HepG2 (cell line): ENCODE measurements at regions not wholly inside any gene's neighbourhood (a gene's known extent, or its start where the extent isn't known, plus 50 kb on each side); places are given as distances from the start of the nearest gene placed in this dataset.

ENCODE experiments used
- ATAC-seq: fragments of 200-7000 bp; cut with Tn5 transposase; 3 replicates; pipeline ENCODE4 v1.9.1; 2020; ENCODE audit warnings: mild to moderate bottlenecking, moderate library complexity
- BruUV-seq: library from RNA; stranded (reverse); fragments of 400-500 nt; replicated peaks from 2 replicates; lab custom pipeline; 2021; lab: Mats Ljungman, UMichigan
- CTCF ChIA-PET: fragments of 300-600 bp; formaldehyde crosslinking; extraction: SDS; loops from one replicate; lab custom pipeline; 2021; ENCODE audit warnings: low total read pairs, inconsistent platforms, low intra/inter-chr PET ratio; lab: Yijun Ruan, JAX
- POLR2A ChIA-PET: fragments of 350-600 bp; sonication (Branson Sonifier 250); formaldehyde crosslinking; loops from one replicate; lab custom pipeline; 2020; ENCODE audit warnings: antibody characterized with exemption, inconsistent platforms; lab: Yijun Ruan, JAX
- DNase-seq: peaks from one replicate; pipeline ENCODE4 v3.0.0-alpha.2; 2015; ENCODE audit warnings: low spot score
- FAIRE-seq: peaks from 3 replicates; lab custom pipeline; 2011; peaks lifted over from hg19 to GRCh38; lab: Jason Lieb, UNC
- H2AFZ ChIP-seq: one replicate; pipeline ENCODE4 v1.6.1; 2011; ENCODE audit warnings: low read length, inconsistent platforms
- H3K27ac ChIP-seq: fragments of 300-600 bp; 3 replicates; pipeline ENCODE4 v1.8.0; 2011; ENCODE audit warnings: mixed run types, mild to moderate bottlenecking, mixed read lengths, low read length, inconsistent platforms; ENCODE audit not compliant: insufficient read depth; ENCODE audit errors: extremely low read length
- H3K27me3 ChIP-seq, 2 experiments: fragments of 200-600 bp in 1 of 2; 2 replicates in 1 of 2; 3 replicates in 1 of 2; pipeline versions ENCODE4 v1.6.0 to v1.8.0; 2011; ENCODE audit warnings: low read length in 2 of 2, mild to moderate bottlenecking in 2 of 2, moderate library complexity in 2 of 2, inconsistent platforms in 1 of 2; ENCODE audit not compliant: insufficient read depth in 2 of 2, control insufficient read depth in 1 of 2
- H3K36me3 ChIP-seq, 2 experiments: fragments of 200-600 bp in 1 of 2; replicated peaks in 1 of 2; 2 replicates in 1 of 2; 3 replicates in 1 of 2; pipeline versions ENCODE4 v1.5.1 to v1.8.0; 2011; ENCODE audit warnings: low read length in 2 of 2, inconsistent platforms in 1 of 2; ENCODE audit not compliant: insufficient read depth in 2 of 2, control insufficient read depth in 1 of 2
- H3K4me1 ChIP-seq: 2 replicates; pipeline ENCODE4 v1.5.1; 2012; ENCODE audit warnings: low read length, inconsistent platforms; ENCODE audit not compliant: insufficient read depth
- H3K4me2 ChIP-seq: 2 replicates; pipeline ENCODE4 v1.6.0; 2011; ENCODE audit warnings: low read depth, low read length, inconsistent platforms
- H3K4me3 ChIP-seq, 3 experiments: fragments of 200-600 bp in 1 of 3; sonication (generic), shearing (Covaris generic) in 1 of 3; replicated peaks in 1 of 3; 2 replicates each; pipeline ENCODE4 v1.5.1; 2011 to 2016; ENCODE audit warnings: low read length in 3 of 3, inconsistent platforms in 2 of 3, low read depth in 2 of 3, mild to moderate bottlenecking in 2 of 3, control low read depth in 1 of 3, mixed read lengths in 1 of 3; ENCODE audit not compliant: insufficient read depth in 1 of 3
- H3K79me2 ChIP-seq: one replicate; pipeline ENCODE4 v1.6.1; 2011; ENCODE audit warnings: low read length, inconsistent platforms; ENCODE audit not compliant: insufficient read depth
- H3K9ac ChIP-seq: 2 replicates; pipeline ENCODE4 v1.6.0; 2011; ENCODE audit warnings: mild to moderate bottlenecking, low read depth, low read length, inconsistent platforms; ENCODE audit not compliant: insufficient read depth
- H3K9me3 ChIP-seq: 2 replicates; pipeline ENCODE4 v1.5.1; 2012; ENCODE audit warnings: mild to moderate bottlenecking, low read length
- H4K20me1 ChIP-seq: 2 replicates; pipeline ENCODE4 v1.6.0; 2011; ENCODE audit warnings: inconsistent platforms, mild to moderate bottlenecking, low read length, moderate library complexity; ENCODE audit not compliant: insufficient read depth
- ATF7-NPFF ChIP-seq: sonication (generic); formaldehyde crosslinking; IDR thresholded peaks from 2 replicates; pipeline ENCODE4 v1.8.1; 2023; ENCODE audit warnings: mild to moderate bottlenecking, low read depth, missing genetic modification reagents, moderate library complexity
- FUBP1 ChIP-seq: sonication (generic); formaldehyde crosslinking; IDR thresholded peaks from 2 replicates; pipeline ENCODE4 v1.5.1; 2020; ENCODE audit warnings: missing genetic modification reagents, mild to moderate bottlenecking, borderline replicate concordance
- HDAC2 ChIP-seq: sonication (generic); formaldehyde crosslinking; IDR thresholded peaks from 2 replicates; pipeline ENCODE4 v1.4.0; 2020; ENCODE audit warnings: missing genetic modification reagents
- KLF13 ChIP-seq: sonication (generic); formaldehyde crosslinking; IDR thresholded peaks from 2 replicates; pipeline ENCODE4 v1.4.0; 2020; ENCODE audit warnings: mild to moderate bottlenecking, missing genetic modification reagents
- MTF1 ChIP-seq: sonication (generic); formaldehyde crosslinking; IDR thresholded peaks from 2 replicates; pipeline ENCODE4 v1.5.0; 2020; ENCODE audit warnings: missing genetic modification reagents
- MYPOP ChIP-seq: sonication (generic); formaldehyde crosslinking; IDR thresholded peaks from 2 replicates; pipeline ENCODE4 v1.8.1; 2023; ENCODE audit warnings: mild to moderate bottlenecking, moderate library complexity, missing genetic modification reagents
- PAF1 ChIP-seq: IDR thresholded peaks from 2 replicates; pipeline ENCODE4 v1.6.1; 2016; ENCODE audit warnings: missing genetic modification reagents, missing compliant biosample characterization
- RCOR2 ChIP-seq: IDR thresholded peaks from 2 replicates; pipeline ENCODE4 v1.6.1; 2016; ENCODE audit warnings: missing biosample characterization, missing genetic modification reagents
- REPIN1 ChIP-seq: sonication (generic); formaldehyde crosslinking; IDR thresholded peaks from 2 replicates; pipeline ENCODE4 v1.8.0; 2022; ENCODE audit warnings: missing genetic modification reagents, low read depth, mild to moderate bottlenecking, borderline replicate concordance
- RFXAP ChIP-seq: sonication (generic); formaldehyde crosslinking; IDR thresholded peaks from 2 replicates; pipeline ENCODE4 v1.4.0; 2020; ENCODE audit warnings: missing genetic modification reagents, borderline replicate concordance
- RXRA ChIP-seq: sonication (generic); formaldehyde crosslinking; IDR thresholded peaks from 2 replicates; pipeline ENCODE4 v1.5.1; 2020; ENCODE audit warnings: missing genetic modification reagents
- SP2 ChIP-seq: sonication (generic); formaldehyde crosslinking; IDR thresholded peaks from 2 replicates; pipeline ENCODE4 v1.5.1; 2020; ENCODE audit warnings: mild to moderate bottlenecking, missing genetic modification reagents
- ZFP36L2 ChIP-seq: sonication (generic); formaldehyde crosslinking; IDR thresholded peaks from 2 replicates; pipeline ENCODE4 v1.4.0; 2020; ENCODE audit warnings: missing genetic modification reagents
- ZNF720 ChIP-seq: sonication (generic); formaldehyde crosslinking; IDR thresholded peaks from 2 replicates; pipeline ENCODE4 v1.4.0; 2020; ENCODE audit warnings: missing genetic modification reagents
- ZNF788 ChIP-seq: sonication (generic); formaldehyde crosslinking; IDR thresholded peaks from 2 replicates; pipeline ENCODE4 v1.5.0; 2020; ENCODE audit warnings: mild to moderate bottlenecking, missing genetic modification reagents, borderline replicate concordance
- WGBS: methylation state at CpG from one replicate; pipeline ENCODE4 v1.1.6; 2017; ENCODE audit warnings: low lambda C conversion rate; 5-methylcytosine and 5-hydroxymethylcytosine counted together
- in situ Hi-C: cut with HindIII; loops from 2 replicates; pipeline ENCODE4 v1.10.0; 2017; ENCODE audit warnings: low pct_unique_long_range_greater_than_20kb; ENCODE audit not compliant: extremely low pct_ligation_motif_present
- intact Hi-C: fragments of 100-400 bp; cut with micrococcal nuclease; formaldehyde crosslinking; loops from one replicate; pipeline ENCODE4 v1.10.0; 2022; ENCODE audit not compliant: unreplicated experiment
- TF ChIP-seq, protein P1 (sequence below): sonication (generic); formaldehyde crosslinking; IDR thresholded peaks from 2 replicates; pipeline ENCODE4 v1.4.0; 2020; ENCODE audit warnings: mild to moderate bottlenecking, missing genetic modification reagents

- H3K4me1 ChIP-seq, result 0 out of 2 replicates have a peak, but pooled peaks cover 4% of the 10 kb centered on the region
- no peak for TF ChIP-seq ZNF720 (CRISPR knock-in tag)
- no peak for TF ChIP-seq MTF1 (CRISPR knock-in tag)
- no peak for TF ChIP-seq RXRA (CRISPR knock-in tag)
- no peak for TF ChIP-seq KLF13 (CRISPR knock-in tag)
- TF ChIP-seq FUBP1 (CRISPR knock-in tag), result no peak
- no peak for TF ChIP-seq REPIN1
- no peak for TF ChIP-seq PAF1 (CRISPR knock-in tag)
- TF ChIP-seq, protein P1, sequence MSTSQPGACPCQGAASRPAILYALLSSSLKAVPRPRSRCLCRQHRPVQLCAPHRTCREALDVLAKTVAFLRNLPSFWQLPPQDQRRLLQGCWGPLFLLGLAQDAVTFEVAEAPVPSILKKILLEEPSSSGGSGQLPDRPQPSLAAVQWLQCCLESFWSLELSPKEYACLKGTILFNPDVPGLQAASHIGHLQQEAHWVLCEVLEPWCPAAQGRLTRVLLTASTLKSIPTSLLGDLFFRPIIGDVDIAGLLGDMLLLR (CRISPR knock-in tag), result no peak
- no peak for TF ChIP-seq RCOR2 (CRISPR knock-in tag)
- TF ChIP-seq HDAC2 (CRISPR knock-in tag), result no peak
- TF ChIP-seq ATF7-NPFF (CRISPR knock-in tag), result no peak
- TF ChIP-seq ZFP36L2 (CRISPR knock-in tag), result no peak
- TF ChIP-seq MYPOP (CRISPR knock-in tag), result no peak
- TF ChIP-seq SP2 (CRISPR knock-in tag), result no peak
- no peak for TF ChIP-seq ZNF788 (CRISPR knock-in tag)
- no peak for TF ChIP-seq RFXAP (CRISPR knock-in tag)
- H3K36me3 ChIP-seq, result no peaks in the 10 kb centered on the region
- 7% methylated on average over 4 of the region's 4 CpGs for whole genome bisulfite sequencing
- no peaks in the 10 kb centered on the region for H3K9me3 ChIP-seq
- FAIRE-seq, result no peak
- in situ Hi-C loops (no loop called here), intact Hi-C loops (no loop called here)
- ChIA-PET POLR2A (no interaction called here), CTCF (no interaction called here)
- no peak for DNase-seq
- ATAC-seq, result no peak
- H2AFZ ChIP-seq, result no peak overlapping the region
- no peak overlapping the region for H3K27ac ChIP-seq
- no peak overlapping the region for H3K4me3 ChIP-seq
- BruUV-seq, result no TSS peak
- no peaks in the 10 kb centered on the region for H3K27me3 ChIP-seq
- no peak overlapping the region for H3K4me2 ChIP-seq
- H3K9ac ChIP-seq, result no peak overlapping the region
- no peaks in the 10 kb centered on the region for H4K20me1 ChIP-seq
- H3K79me2 ChIP-seq, result no peaks in the 10 kb centered on the region
Observed at GRCh38 chr7:85392326-85392725, 205.5 kb upstream of the SEMA3D start.
